Thoracic aorta (tissue), 2 donors: ENCODE measurements at regions not wholly inside any gene's neighbourhood (a gene's known extent, or its start where the extent isn't known, plus 50 kb on each side); places are given as distances from the start of the nearest gene placed in this dataset.

Experiments used
- ATAC-seq: fragments of 150-250 bp; one replicate; pipeline ENCODE4 v1.8.0; 2017; ENCODE audit warnings: low read depth; ENCODE audit not compliant: insufficient number of reproducible peaks, low FRiP score
- DNase-seq: peaks from one replicate; pipeline ENCODE4 v3.0.0-alpha.2; 2020; ENCODE audit warnings: low spot score
- H3K27ac ChIP-seq, 2 donors: fragments of 200-600 bp; sonication (generic); 1 replicate in 1 of 2; 2 replicates in 1 of 2; pipeline ENCODE4 v1.5.1; 2016; ENCODE audit warnings: mild to moderate bottlenecking in 2 of 2, moderate library complexity in 2 of 2
- H3K27me3 ChIP-seq: fragments of 200-600 bp; sonication (generic); replicated peaks from 2 replicates; pipeline ENCODE4 v1.6.0; 2016; ENCODE audit warnings: mild to moderate bottlenecking; ENCODE audit not compliant: insufficient read depth
- H3K36me3 ChIP-seq: fragments of 200-600 bp; sonication (generic); one replicate; pipeline ENCODE4 v1.5.1; 2016
- H3K4me1 ChIP-seq, 2 donors: fragments of 200-600 bp; sonication (generic); 1 replicate in 1 of 2; 2 replicates in 1 of 2; pipeline versions ENCODE4 v1.5.1 to v1.6.0; 2016; ENCODE audit warnings: low read depth in 2 of 2, mild to moderate bottlenecking in 1 of 2; ENCODE audit not compliant: control insufficient read depth in 1 of 2
- H3K4me3 ChIP-seq: fragments of 200-600 bp; sonication (generic); 2 replicates; pipeline ENCODE4 v1.5.1; 2016; ENCODE audit warnings: mild to moderate bottlenecking
- H3K9me3 ChIP-seq: fragments of 200-600 bp; sonication (generic); 2 replicates; pipeline ENCODE4 v1.5.1; 2016
- TF ChIP-seq, protein P1 (sequence below): fragments of 200-600 bp; sonication (generic); IDR thresholded peaks from one replicate; pipeline ENCODE4 v1.5.1; 2019; ENCODE audit warnings: antibody characterized with exemption

GRCh38 chr1:230549625-230550024, 92.7 kb upstream of the COG2 start:
- TF ChIP-seq, protein P1, sequence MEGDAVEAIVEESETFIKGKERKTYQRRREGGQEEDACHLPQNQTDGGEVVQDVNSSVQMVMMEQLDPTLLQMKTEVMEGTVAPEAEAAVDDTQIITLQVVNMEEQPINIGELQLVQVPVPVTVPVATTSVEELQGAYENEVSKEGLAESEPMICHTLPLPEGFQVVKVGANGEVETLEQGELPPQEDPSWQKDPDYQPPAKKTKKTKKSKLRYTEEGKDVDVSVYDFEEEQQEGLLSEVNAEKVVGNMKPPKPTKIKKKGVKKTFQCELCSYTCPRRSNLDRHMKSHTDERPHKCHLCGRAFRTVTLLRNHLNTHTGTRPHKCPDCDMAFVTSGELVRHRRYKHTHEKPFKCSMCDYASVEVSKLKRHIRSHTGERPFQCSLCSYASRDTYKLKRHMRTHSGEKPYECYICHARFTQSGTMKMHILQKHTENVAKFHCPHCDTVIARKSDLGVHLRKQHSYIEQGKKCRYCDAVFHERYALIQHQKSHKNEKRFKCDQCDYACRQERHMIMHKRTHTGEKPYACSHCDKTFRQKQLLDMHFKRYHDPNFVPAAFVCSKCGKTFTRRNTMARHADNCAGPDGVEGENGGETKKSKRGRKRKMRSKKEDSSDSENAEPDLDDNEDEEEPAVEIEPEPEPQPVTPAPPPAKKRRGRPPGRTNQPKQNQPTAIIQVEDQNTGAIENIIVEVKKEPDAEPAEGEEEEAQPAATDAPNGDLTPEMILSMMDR, result no peak
- Histone ChIP-seq H3K9me3 (no peaks in the 10 kb centered on the region), H3K27me3 (no peaks in the 10 kb centered on the region), H3K27ac (no peak overlapping the region), H3K36me3 (no peaks in the 10 kb centered on the region), H3K4me1 (no peaks in the 10 kb centered on the region), H3K4me3 (no peak overlapping the region)
- ATAC-seq (no peak), DNase-seq (no peak)

DNA sequence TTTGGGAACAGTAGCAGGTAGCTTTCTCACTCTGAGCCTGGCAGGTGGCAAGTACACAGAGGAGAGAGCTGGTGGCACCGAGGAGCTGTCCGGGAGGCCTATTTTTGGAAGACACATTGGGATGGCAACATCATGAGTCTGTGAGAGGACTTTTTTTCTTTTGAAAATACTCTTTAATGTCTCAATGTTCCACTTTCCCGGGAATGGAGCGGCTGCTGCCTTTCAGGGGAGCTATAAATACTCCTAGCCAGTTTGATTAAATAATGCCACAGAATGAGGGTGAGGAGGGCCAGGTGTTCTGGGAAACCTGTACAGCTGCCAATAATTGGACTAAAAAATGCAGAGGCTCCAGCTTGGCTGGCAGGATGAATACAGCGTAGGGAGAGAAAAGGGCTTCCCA, 93.3 kb upstream of the COG2 start:
- DNase-seq (no peak), ATAC-seq (no peak)
- no peaks in the 10 kb centered on the region for H3K4me1 ChIP-seq
- TF ChIP-seq, protein P1, result no peak
- no peak overlapping the region for H3K4me3 ChIP-seq
- H3K27me3 ChIP-seq, result no peaks in the 10 kb centered on the region
- H3K9me3 ChIP-seq, result no peaks in the 10 kb centered on the region
- no peak overlapping the region for H3K27ac ChIP-seq
- no peaks in the 10 kb centered on the region for H3K36me3 ChIP-seq

- Histone ChIP-seq H3K36me3 (no peaks in the 10 kb centered on the region), H3K4me3 (no peak overlapping the region), H3K4me1 (no peaks in the 10 kb centered on the region), H3K27me3 (no peaks in the 10 kb centered on the region), H3K9me3 (no peaks in the 10 kb centered on the region), H3K27ac (no peak overlapping the region)
- TF ChIP-seq, protein P1, result no peak
- DNase-seq (no peak), ATAC-seq (no peak)
Measured at GRCh38 chr1:230548357-230548756, 93.9 kb upstream of the COG2 start.

GRCh38 chr1:230545181-230545580, 97.1 kb upstream of the COG2 start:
- TF ChIP-seq, protein P1, result no peak
- Histone ChIP-seq H3K36me3 (no peaks in the 10 kb centered on the region), H3K4me1 (no peaks in the 10 kb centered on the region), H3K27ac (no peak overlapping the region), H3K27me3 (no peaks in the 10 kb centered on the region), H3K9me3 (no peaks in the 10 kb centered on the region), H3K4me3 (no peak overlapping the region)
- no peak for DNase-seq
- ATAC-seq, result no peak

- TF ChIP-seq, protein P1, result no peak
- Histone ChIP-seq H3K9me3 (no peaks in the 10 kb centered on the region), H3K4me1 (no peaks in the 10 kb centered on the region), H3K27ac (no peak overlapping the region), H3K27me3 (no peaks in the 10 kb centered on the region), H3K36me3 (no peaks in the 10 kb centered on the region), H3K4me3 (no peak overlapping the region)
- DNase-seq (no peak), ATAC-seq (no peak)
Measured at GRCh38 chr1:230544758-230545157, 97.5 kb upstream of the COG2 start.
